ENCODE measurements at regions not wholly inside any gene's neighbourhood (a gene's known extent, or its start where the extent isn't known, plus 50 kb on each side); places are given as distances from the start of the nearest gene placed in this dataset.

DNA sequence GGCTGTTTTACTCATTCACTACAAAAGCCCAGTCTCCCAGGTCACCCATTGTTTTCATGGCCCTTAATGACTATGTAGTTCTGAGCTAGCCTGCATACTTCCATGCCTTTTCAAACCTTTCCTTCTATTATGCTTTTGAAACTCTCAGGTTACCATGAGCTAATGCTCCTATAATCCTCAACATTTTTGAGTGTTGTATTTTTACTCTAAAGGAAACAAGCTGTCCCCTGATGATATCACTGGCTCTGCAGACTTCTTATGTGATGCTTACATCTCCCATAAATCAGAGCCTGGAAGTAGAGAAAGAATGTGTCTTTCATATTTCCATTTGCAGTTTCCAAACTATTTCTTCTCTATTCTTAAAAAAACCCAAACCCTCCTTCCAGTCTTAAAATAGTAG is 159.0 kb upstream of the RAG2 start:
- ChIA-PET POLR2A (no interaction called here), RAD21 (ENCODE audit: low non-redundant PET in 1 of 2, low total read pairs in 2 of 2, uncharacterized antibody in 2 of 2, unreplicated experiment in 2 of 2) (no interaction called here)
- no peak for ATAC-seq

More for the DNA sequence above, 159.0 kb upstream of the RAG2 start:
- Histone ChIP-seq H3K79me2 (ENCODE audit: insufficient read depth, low read length) (no peaks in the 10 kb centered on the region), H3K27ac (ENCODE audit: low read depth, low read length) (no peak overlapping the region), H3K4me2 (ENCODE audit: low read length) (no peak overlapping the region), H4K20me1 (ENCODE audit: insufficient read depth) (no peaks in the 10 kb centered on the region), H2AFZ (ENCODE audit: low read depth, low read length, poor library complexity, severe bottlenecking) (no peak overlapping the region), H3K9me2 (ENCODE audit: insufficient read depth) (no peaks in the 10 kb centered on the region), H3K4me3 (replicated peaks in 1 of 2; ENCODE audit: low read depth in 1 of 2, low read length in 2 of 2) (no peak overlapping the region), H3K4me1 (ENCODE audit: control insufficient read depth in 1 of 2, insufficient read depth in 2 of 2, low read length in 2 of 2) (no peaks in the 10 kb centered on the region), H3K36me3 (ENCODE audit: control insufficient read depth in 1 of 2, insufficient read depth in 2 of 2, low read length in 2 of 2) (no peaks in the 10 kb centered on the region), H3K9ac (ENCODE audit: low read length) (no peak overlapping the region), H3K9me3 (ENCODE audit: control insufficient read depth in 1 of 2, insufficient read depth in 1 of 2, low read depth in 1 of 2, low read length in 2 of 2) (no peaks in the 10 kb centered on the region), H3K27me3 (ENCODE audit: insufficient read depth, low read length) (peaks cover 22% of the 10 kb centered on the region)
- BruUV-seq (replicated peaks): no TSS peak
- intact Hi-C loops (cut with micrococcal nuclease): no loop called here
- DNase-seq (ENCODE audit: low read depth, low spot score): no peak
- CTCF ChIA-PET: no interaction called here
- no peak for TF ChIP-seq SRF (IDR thresholded peaks at IDR 0.05; ENCODE audit: low read depth)
- TF ChIP-seq EZH2phosphoT487 (IDR thresholded peaks at IDR 0.05; ENCODE audit: borderline replicate concordance): no peak
- TF ChIP-seq RAD21 (IDR thresholded peaks at IDR 0.05; ENCODE audit: low read depth): no peak
- TF ChIP-seq POLR2AphosphoS5 (IDR thresholded peaks at IDR 0.05; ENCODE audit: low read depth, low read length): no peak
- TF ChIP-seq, protein P1, sequence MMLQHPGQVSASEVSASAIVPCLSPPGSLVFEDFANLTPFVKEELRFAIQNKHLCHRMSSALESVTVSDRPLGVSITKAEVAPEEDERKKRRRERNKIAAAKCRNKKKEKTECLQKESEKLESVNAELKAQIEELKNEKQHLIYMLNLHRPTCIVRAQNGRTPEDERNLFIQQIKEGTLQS (IDR thresholded peaks at IDR 0.05): no peak
- TF ChIP-seq, protein P2, sequence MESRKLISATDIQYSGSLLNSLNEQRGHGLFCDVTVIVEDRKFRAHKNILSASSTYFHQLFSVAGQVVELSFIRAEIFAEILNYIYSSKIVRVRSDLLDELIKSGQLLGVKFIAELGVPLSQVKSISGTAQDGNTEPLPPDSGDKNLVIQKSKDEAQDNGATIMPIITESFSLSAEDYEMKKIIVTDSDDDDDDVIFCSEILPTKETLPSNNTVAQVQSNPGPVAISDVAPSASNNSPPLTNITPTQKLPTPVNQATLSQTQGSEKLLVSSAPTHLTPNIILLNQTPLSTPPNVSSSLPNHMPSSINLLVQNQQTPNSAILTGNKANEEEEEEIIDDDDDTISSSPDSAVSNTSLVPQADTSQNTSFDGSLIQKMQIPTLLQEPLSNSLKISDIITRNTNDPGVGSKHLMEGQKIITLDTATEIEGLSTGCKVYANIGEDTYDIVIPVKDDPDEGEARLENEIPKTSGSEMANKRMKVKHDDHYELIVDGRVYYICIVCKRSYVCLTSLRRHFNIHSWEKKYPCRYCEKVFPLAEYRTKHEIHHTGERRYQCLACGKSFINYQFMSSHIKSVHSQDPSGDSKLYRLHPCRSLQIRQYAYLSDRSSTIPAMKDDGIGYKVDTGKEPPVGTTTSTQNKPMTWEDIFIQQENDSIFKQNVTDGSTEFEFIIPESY (IDR thresholded peaks at IDR 0.05; ENCODE audit: extremely low read depth, insufficient replicate concordance, low read length): no peak
- no peak for TF ChIP-seq ZFX (IDR thresholded peaks at IDR 0.05)
- TF ChIP-seq SP1 (IDR thresholded peaks at IDR 0.05; ENCODE audit: low read depth): no peak
- TF ChIP-seq ZNF274 (IDR thresholded peaks at IDR 0.05; ENCODE audit: low read depth, low read length): no peak
- no peak for TF ChIP-seq EGR1 (IDR thresholded peaks at IDR 0.05; ENCODE audit: low read depth)
- TF ChIP-seq TCF7L2 (IDR thresholded peaks at IDR 0.05; ENCODE audit: borderline replicate concordance, extremely low read depth, insufficient read depth, insufficient read length): no peak
- TF ChIP-seq FOSL1 (IDR thresholded peaks at IDR 0.05; ENCODE audit: low read depth): no peak
- TF ChIP-seq, protein P3, sequence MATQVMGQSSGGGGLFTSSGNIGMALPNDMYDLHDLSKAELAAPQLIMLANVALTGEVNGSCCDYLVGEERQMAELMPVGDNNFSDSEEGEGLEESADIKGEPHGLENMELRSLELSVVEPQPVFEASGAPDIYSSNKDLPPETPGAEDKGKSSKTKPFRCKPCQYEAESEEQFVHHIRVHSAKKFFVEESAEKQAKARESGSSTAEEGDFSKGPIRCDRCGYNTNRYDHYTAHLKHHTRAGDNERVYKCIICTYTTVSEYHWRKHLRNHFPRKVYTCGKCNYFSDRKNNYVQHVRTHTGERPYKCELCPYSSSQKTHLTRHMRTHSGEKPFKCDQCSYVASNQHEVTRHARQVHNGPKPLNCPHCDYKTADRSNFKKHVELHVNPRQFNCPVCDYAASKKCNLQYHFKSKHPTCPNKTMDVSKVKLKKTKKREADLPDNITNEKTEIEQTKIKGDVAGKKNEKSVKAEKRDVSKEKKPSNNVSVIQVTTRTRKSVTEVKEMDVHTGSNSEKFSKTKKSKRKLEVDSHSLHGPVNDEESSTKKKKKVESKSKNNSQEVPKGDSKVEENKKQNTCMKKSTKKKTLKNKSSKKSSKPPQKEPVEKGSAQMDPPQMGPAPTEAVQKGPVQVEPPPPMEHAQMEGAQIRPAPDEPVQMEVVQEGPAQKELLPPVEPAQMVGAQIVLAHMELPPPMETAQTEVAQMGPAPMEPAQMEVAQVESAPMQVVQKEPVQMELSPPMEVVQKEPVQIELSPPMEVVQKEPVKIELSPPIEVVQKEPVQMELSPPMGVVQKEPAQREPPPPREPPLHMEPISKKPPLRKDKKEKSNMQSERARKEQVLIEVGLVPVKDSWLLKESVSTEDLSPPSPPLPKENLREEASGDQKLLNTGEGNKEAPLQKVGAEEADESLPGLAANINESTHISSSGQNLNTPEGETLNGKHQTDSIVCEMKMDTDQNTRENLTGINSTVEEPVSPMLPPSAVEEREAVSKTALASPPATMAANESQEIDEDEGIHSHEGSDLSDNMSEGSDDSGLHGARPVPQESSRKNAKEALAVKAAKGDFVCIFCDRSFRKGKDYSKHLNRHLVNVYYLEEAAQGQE (IDR thresholded peaks at IDR 0.05; ENCODE audit: low read depth): no peak
- TF ChIP-seq, protein P4, sequence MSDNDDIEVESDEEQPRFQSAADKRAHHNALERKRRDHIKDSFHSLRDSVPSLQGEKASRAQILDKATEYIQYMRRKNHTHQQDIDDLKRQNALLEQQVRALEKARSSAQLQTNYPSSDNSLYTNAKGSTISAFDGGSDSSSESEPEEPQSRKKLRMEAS (IDR thresholded peaks at IDR 0.05): no peak
- no peak for TF ChIP-seq JUND (IDR thresholded peaks at IDR 0.05)
- no peak for TF ChIP-seq EZH2 (IDR thresholded peaks at IDR 0.05)
- TF ChIP-seq ELF1 (IDR thresholded peaks at IDR 0.05; ENCODE audit: borderline replicate concordance, low read depth): no peak
- TF ChIP-seq, protein P5, sequence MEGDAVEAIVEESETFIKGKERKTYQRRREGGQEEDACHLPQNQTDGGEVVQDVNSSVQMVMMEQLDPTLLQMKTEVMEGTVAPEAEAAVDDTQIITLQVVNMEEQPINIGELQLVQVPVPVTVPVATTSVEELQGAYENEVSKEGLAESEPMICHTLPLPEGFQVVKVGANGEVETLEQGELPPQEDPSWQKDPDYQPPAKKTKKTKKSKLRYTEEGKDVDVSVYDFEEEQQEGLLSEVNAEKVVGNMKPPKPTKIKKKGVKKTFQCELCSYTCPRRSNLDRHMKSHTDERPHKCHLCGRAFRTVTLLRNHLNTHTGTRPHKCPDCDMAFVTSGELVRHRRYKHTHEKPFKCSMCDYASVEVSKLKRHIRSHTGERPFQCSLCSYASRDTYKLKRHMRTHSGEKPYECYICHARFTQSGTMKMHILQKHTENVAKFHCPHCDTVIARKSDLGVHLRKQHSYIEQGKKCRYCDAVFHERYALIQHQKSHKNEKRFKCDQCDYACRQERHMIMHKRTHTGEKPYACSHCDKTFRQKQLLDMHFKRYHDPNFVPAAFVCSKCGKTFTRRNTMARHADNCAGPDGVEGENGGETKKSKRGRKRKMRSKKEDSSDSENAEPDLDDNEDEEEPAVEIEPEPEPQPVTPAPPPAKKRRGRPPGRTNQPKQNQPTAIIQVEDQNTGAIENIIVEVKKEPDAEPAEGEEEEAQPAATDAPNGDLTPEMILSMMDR (IDR thresholded peaks at IDR 0.05 in 2 of 3, conservative IDR thresholded peaks at IDR 0.05 in 1 of 3; ENCODE audit: borderline replicate concordance in 1 of 3, insufficient read depth in 1 of 3, low read depth in 2 of 3, low read length in 2 of 3): no peak
- TF ChIP-seq CEBPB (IDR thresholded peaks at IDR 0.05; ENCODE audit: low read depth): no peak
- TF ChIP-seq POLR2A (IDR thresholded peaks at IDR 0.05; ENCODE audit: borderline replicate concordance, extremely low read depth, insufficient read depth, insufficient read length): no peak
